HG03175 (cell line): ENCODE measurements at regions not wholly inside any gene's neighbourhood (a gene's known extent, or its start where the extent isn't known, plus 50 kb on each side); places are given as distances from the start of the nearest gene placed in this dataset.

Experiments used
- ATAC-seq: cut with Tn5 transposase; IDR thresholded peaks from one replicate; pipeline ENCODE4 v1.9.1; 2021; ENCODE audit warnings: mild to moderate bottlenecking, moderate library complexity; ENCODE audit not compliant: unreplicated experiment

DNA sequence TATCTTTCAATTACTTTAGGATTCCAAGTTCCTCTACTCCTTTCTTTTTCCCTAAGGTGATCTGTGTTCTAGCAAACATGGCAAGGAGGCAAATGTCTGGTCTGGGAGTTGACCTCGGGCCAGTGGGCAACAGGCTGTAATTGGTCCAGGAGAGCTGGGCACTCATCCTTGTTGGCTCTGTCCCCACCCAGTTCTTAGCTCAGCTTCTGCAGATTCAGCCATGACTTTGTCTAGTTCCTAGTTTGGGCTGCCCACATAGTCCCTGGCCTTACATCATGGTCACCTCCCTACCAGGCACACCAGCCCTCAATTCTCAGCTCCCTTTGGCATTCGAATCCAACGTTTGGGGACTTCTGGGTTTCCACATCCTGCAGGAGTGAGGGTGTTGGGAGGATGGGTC, 92.1 kb upstream of the DAP start:
- ATAC-seq: no peak

DNA sequence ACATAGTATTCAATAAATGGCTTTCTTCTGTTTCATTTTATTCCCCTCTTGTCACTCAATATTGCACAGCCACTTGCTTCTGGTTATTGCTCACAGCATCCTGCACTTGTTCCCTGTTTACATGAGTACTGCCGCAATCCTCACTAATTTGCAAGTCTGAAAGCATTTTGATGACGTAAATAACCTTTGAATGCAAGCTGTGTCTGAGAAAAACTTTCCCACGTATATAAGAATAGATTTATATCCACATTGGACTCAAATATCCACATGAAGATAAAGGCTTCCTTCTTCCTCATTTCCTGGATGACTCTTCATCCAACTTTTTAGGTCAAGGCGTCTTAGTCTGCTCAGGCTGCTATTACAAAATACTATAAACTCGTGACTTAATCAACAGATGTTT, 88.2 kb upstream of the DAP start:
- ATAC-seq: no peak

DNA sequence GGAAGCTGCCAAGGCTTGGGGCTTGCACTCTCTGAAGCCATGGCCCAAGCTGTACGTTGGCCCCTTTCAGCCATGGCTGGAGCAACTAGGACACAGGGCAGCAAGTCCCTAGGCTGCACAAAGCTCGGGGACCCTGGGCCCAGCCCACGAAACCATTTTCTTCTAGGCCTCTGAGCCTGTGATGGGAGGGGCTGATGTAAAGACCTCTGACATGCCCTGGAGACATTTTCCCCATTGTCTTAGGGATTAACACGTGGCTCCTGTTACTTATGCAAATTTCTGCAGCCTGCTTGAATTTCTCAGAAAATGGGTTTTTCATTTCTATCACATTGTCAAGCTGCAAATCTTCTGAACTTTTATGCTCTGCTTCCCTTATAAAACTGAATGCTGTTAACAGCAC, 83.0 kb upstream of the DAP start:
- ATAC-seq: no peak

DNA sequence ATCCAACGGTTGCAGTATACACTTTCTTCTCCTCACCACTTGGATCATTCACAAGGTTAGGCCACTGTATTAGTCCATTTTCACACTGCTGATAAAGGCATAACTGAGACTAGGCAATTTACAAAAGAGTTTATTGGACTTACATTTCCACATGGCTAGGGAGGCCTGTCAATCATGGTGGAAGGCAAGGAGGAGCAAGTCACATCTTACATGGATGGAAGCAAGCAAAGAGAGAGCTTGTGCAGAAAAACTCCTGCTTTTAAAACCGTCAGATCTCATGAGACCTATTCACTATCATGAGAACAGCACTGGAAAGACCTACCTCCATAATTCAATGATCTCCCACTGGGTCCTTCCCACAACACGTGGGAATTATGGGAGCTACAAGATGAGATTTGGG, 81.8 kb upstream of the DAP start:
- ATAC-seq: no peak

DNA sequence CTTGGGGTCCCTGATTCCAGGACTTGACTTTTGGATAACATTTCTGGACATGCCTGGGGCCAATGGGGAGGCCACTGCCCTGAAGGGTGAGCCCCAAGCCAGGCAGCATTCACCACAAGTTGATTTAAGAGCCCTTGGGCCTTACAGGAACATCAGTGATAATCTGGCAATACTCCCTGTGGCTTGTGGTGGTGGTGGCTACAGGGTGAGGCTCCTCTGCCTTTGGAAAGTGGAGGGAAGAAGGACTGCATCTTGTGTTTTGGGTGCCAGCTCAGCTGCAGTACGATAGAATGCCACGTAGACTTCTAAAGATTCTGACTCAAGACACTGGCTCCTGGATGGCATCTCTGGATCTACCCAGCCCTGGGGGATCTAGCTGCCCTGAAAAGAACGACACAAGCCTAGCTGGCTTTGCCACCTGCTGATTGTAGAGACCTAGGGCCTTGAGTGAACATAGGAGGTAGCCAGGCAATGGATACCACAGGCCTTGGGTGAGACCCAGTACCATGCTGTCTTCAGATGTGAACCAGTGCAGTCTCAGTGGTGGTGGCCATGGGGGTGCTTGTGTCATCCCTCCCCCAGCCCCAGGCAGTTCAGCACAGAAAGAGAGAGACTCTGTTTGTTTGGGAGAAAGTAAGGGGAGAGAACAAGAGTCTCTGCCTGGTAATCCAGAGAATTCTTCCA, 79.0 kb upstream of the DAP start:
- ATAC-seq: no peak

DNA sequence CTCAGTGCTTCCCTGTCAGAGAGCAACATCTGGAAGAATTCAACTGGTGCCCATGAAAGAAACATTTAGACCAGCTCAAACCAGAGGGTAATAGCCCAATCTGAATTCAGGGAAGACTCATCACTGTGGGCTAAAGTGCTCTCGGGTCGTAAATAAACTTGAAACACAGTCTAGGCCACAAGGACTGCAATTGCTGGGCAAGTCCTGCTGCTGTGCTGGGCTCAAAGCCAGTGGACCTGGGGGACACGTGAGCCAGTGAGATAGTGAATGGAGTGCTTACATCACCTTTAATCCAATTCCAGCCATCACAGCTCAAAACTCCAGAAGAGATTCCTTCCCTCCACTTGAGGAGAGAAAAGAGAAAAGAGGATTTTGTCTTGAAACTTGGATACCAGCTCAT, 78.1 kb upstream of the DAP start:
- ATAC-seq: no peak

DNA sequence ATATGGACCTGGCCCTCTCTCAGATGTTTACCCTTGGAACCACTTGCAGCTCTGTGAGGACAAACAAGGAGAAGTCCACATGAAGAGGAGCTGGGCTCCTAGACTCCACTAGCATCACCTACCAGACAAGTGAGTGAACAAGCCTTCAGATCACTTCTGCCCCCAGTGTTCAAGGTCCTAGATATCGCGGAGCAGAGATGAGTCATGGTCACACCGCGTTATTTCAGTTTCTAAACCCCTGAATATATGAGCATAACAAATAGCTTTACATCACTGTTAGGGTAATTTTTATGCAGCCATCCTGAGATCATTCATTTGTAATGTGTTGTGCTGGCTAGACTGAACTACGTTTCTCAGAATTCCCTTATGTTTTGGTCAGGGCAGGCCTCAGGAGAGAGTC, 77.0 kb upstream of the DAP start:
- no peak for ATAC-seq

DNA sequence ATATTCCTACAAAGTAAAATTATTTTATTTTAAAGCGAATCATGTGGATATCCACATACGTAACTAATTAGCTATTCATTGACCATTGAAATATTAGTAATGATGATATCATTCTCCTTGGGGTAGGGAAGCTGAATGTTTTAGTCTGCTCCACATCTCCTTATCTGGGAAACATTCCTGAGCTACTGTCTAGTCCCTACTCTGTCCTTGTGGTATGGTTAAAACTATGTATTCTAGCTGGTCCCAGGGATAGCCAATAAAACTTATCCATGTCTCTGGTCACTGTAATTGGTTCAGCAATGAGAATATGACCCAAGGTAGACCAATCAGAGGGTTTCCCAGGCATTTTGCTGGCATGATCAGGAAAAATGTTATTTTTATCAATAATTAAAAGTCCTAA, 76.0 kb upstream of the DAP start:
- no peak for ATAC-seq

DNA sequence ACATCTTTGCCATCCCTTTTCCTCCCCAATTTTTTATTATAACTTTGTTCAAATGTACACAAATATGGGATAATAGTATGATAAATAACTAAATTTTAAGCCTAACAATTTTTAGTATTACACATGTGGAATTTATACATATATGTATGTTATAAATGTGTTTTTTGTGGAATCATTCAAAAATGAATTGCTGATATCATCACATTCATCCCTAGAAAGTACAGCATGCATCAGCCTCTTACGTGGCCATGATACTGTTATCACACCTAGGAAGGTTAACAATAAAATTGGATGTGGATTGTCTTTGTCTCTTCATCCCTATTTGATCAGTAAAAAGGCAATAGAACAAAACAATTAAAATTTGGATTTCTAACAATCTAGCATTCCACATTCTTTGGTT, 73.7 kb upstream of the DAP start:
- ATAC-seq: no peak

DNA sequence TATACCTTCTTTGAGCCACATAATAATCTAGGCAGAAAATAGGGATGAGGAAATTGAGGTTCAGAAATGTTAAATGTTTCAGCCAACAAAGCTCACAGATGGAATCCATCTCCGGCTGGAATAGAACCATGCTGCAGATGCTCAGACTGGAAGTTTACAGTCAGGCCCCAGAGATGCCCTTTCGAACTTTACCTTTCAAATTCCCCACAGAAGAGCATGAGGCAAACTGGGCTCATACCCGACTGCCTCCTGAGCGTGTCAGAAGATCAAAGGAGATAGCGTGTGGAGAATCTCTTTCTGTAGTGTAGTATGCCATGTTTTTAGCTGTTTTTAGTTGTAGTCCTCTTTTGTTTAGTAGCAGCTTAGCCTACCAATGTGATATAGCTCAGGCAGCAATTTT, 72.0 kb upstream of the DAP start:
- ATAC-seq: no peak

DNA sequence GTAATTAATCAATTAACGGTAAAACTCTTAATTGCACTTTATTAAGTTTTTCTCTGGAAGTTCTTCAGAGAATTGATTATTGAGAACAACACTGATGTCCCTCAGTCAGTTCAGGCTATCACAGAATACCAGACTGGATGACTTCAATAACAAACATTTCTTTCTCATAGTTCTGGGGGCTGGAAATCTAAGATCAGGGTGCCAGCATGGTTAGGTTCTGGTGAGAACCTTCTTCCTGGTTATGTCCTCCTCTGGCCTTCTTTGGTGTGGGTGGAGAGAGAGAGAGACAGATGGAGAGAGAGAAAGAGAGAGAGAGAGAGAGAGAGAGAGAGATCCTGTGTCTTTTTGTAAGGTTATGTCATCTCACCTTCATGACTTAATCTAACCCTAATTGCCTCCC, 71.4 kb upstream of the DAP start:
- ATAC-seq: no peak

DNA sequence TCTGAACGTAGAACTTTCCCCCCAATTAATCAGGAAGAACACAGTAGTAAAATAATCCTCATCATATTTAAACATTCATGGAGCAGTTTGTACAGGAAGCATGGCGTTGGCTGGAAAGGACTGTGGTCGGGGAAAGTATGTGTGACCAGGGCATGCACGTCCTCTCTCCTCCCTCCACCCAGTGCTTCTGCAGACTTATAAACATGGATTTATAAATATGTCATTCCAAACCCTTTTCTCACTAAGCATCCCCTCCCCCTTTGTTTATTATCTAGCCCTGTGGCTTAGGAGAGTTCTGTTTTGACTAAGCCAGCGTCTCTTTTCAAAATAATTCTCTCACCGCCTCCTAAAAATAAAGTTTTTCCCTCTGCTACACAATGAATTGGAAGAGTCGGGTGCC, 70.4 kb upstream of the DAP start:
- no peak for ATAC-seq

DNA sequence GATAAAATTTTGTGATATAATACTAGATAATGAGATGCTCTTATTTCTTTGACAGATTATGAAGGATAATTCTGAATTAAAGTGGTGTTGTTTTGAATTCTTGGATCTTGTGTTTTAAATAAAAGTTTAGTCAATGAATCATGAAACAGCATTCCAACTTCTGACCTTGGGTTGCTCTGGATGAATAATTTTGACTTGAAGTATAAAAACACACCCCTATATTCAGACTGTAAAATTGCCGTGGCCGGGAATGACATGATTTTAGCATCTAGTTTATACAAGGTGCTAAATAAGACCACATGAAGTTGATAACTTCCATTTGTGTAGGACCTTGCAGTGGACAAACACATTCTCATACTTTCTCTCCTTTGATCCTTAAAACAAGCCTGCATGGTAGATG, 67.2 kb upstream of the DAP start:
- ATAC-seq: no peak

DNA sequence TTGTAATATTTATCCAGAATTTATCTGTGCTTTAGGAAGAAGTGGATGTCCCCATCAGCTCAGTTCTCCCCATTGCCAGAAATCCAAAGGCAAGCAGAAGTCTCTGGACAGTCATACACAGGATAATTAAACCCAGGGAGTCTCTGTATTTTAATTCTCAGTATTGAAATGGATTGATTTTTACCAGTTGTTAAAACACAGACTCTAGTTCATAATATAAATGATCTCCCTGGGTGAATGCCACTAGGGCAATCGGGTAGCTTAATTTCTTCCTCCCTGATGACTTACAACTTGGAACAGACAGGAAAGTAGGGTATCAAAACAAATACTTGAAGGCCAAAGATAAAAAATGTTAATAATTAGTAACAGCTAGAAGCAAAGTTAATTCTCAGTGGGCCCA, 66.5 kb upstream of the DAP start:
- no peak for ATAC-seq

DNA sequence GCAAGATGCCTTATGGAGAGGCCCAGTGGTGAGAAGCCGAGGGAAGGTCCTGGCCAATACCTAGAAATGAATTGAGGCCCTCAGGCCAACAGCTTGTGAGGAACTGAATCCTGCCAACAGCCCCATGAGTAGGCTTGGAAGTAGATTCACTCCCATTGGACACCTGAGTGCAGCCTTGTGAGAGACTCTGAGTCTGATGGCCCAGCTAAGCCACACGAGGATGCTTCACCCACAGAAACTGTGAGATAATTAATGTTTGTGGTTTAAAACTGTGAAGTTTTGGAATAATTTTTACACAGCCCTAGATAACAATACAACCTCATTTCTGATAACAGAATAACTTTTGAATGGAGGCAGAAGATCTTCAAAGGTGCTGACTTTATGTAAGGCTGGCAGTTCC, 65.9 kb upstream of the DAP start:
- ATAC-seq: no peak

DNA sequence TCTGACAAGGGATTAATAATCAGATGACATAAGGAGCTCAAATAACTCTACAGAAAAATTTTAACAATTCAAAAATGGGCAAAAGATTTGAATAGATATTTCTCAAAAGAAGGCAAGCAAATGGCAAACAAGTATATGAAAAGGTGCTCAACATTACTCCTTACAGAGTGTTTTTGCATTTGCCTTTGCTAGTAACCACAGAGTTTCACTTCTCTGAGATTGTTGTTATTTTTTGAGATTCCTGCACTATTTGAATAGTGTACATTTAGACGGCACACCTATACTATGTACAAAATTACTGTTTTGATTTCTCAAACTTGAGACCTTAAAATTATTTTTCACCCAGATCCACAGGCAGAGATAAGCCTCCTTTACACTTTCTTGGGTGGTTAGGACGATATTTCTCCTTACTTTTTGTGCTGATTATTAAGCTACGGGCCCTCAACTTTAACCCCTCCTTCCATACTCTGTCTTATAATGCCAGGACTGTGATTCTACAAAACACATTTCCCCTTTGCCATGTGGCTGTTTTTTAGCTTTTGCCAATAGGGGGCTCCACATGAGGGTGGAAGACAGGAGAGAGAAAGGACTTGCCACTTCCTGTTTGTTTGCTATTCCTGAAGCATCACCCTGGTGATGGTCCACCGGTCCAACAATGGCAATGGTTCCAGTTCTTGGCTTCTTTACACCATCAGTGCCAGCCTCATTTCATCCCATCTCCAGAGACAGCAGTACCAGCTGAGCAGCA, 65.0 kb upstream of the DAP start:
- ATAC-seq: peak; percentile 57

DNA sequence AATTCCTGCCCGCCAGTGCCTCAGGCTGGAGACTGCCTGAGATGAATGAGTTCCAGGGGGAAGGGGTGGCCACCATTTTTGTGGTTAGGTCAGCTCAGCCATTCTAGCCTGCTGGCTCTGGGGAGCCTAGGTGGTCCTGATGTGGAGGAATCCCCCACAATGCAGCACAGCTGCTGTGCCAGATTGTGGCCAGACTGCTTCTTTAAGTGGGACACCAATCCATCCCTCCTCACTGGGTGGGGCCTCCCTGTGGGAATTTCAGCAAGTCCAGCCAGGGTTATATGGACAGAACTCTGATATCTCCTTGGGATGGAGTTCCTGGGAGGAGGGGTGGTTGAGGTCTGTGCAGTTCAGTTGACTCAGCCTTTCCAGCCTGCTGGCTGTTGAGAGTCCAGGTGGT, 51.2 kb upstream of the DAP start:
- ATAC-seq: no peak
